Pancreas (tissue), 10 donors: ENCODE measurements at regions not wholly inside any gene's neighbourhood (a gene's known extent, or its start where the extent isn't known, plus 50 kb on each side); places are given as distances from the start of the nearest gene placed in this dataset.

Experiments used
- ATAC-seq, 4 donors: fragments of 200-7000 bp; cut with Tn5 transposase; one replicate each; pipeline versions ENCODE4 v1.8.0 to v1.9.1; 2020; ENCODE audit warnings: mild to moderate bottlenecking in 4 of 4, moderate library complexity in 4 of 4
- DNase-seq, 6 donors: peaks; one replicate each; pipeline ENCODE4 v3.0.0-alpha.2; 2020
- FAIRE-seq: peaks from 2 replicates; lab custom pipeline; 2012; peaks lifted over from hg19 to GRCh38; lab: Jason Lieb, UNC
- H3K27ac ChIP-seq, 4 donors: fragments of 200-600 bp; sonication (generic); 1 replicate in 3 of 4; 2 replicates in 1 of 4; pipeline versions ENCODE4 v1.5.0 to v1.8.0; 2020
- H3K27me3 ChIP-seq, 4 donors: fragments of 200-600 bp; one replicate each; pipeline ENCODE4 v1.8.0; 2021
- H3K36me3 ChIP-seq, 3 donors: fragments of 200-600 bp; sonication (generic) in 1 of 3; one replicate each; pipeline versions ENCODE4 v1.5.0 to v1.8.0; 2020 to 2021
- H3K4me1 ChIP-seq, 3 donors: fragments of 200-600 bp; one replicate each; pipeline ENCODE4 v1.8.0; 2021
- H3K4me3 ChIP-seq, 4 donors: fragments of 200-600 bp; sonication (generic) in 2 of 4; one replicate each; pipeline versions ENCODE4 v1.5.0 to v1.8.0; 2020 to 2021
- H3K9me3 ChIP-seq, 4 donors: fragments of 200-600 bp; one replicate each; pipeline ENCODE4 v1.8.0; 2021
- WGBS, 2 donors: extraction: QIAGEN DNeasy Blood & Tissue Kit; methylation state at CpG; one replicate each; pipeline ENCODE4 v1.1.7; 2013; 5-methylcytosine and 5-hydroxymethylcytosine counted together
- intact Hi-C, 3 donors: fragments of 100-400 bp; cut with DNase I; formaldehyde crosslinking; loops; one replicate each; pipeline versions ENCODE4 v1.11.1 to v1.14.2; 2022
- TF ChIP-seq, protein P1 (sequence below), 4 donors: fragments of 200-600 bp; sonication (generic) in 3 of 4; IDR thresholded peaks; one replicate each; pipeline versions ENCODE4 v1.5.0 to v1.8.0; 2021; ENCODE audit warnings: antibody characterized with exemption in 4 of 4
- donor health status: healthy with polysubstance abuse.
- donor health status: DM: no; HTN: no; CAD: no; lungs with moderate emphysema.
- donor health status: DM: no; HTN: no; CAD: no.
- donor health status: control.
- donor health status: control.
- donor health status: Bipolar disorder and iron deficiency.
- donor health status: DM: yes; HTN: yes; CAD: no.
- donor health status: DM: no; HTN: no; CAD: no.
- donor health status: DM: no; HTN: no; CAD: no.
- donor health status: DM: yes; HTN: yes; CAD: no.

DNA sequence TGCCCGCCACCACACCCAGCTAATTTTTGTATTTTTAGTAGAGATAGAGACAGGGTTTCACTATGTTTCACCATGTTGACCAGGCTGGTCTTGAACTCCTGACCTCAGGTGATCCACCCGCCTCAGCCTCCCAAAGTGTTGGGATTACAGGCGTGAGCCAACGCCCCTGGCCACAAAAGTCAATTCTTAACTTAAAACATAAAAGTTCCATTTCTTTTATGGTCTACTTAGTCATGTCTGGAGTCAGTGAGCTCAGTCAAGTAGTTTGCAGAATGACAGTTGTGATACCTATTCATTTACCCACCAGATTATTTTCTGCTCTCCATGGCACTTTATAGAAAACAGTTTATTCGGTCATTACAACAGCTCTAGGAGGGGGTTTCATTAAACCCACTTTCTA is 103.1 kb upstream of the ESR1 start:
- no peak for FAIRE-seq
- Histone ChIP-seq H3K27ac (no peak overlapping the region), H3K27me3 (no peaks in the 10 kb centered on the region), H3K9me3 (no peaks in the 10 kb centered on the region), H3K4me1 (no peaks in the 10 kb centered on the region), H3K36me3 (no peaks in the 10 kb centered on the region), H3K4me3 (no peak overlapping the region)
- DNase-seq, result no peak
- TF ChIP-seq, protein P1, sequence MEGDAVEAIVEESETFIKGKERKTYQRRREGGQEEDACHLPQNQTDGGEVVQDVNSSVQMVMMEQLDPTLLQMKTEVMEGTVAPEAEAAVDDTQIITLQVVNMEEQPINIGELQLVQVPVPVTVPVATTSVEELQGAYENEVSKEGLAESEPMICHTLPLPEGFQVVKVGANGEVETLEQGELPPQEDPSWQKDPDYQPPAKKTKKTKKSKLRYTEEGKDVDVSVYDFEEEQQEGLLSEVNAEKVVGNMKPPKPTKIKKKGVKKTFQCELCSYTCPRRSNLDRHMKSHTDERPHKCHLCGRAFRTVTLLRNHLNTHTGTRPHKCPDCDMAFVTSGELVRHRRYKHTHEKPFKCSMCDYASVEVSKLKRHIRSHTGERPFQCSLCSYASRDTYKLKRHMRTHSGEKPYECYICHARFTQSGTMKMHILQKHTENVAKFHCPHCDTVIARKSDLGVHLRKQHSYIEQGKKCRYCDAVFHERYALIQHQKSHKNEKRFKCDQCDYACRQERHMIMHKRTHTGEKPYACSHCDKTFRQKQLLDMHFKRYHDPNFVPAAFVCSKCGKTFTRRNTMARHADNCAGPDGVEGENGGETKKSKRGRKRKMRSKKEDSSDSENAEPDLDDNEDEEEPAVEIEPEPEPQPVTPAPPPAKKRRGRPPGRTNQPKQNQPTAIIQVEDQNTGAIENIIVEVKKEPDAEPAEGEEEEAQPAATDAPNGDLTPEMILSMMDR (IDR thresholded peaks at IDR 0.05), result no peak
- no peak for ATAC-seq
- 61 to 75% methylated on average over 5 of the region's 5 CpGs for WGBS, 2 donors
- intact Hi-C loops, result no loop called here

GRCh38 chr6:151705993-151706733 is 101.3 kb upstream of the ESR1 start:
- intact Hi-C loops, result no loop called here
- H3K9me3 ChIP-seq, result no peaks in the 10 kb centered on the region
- 62 to 67% methylated on average over 6 of the region's 6 CpGs for WGBS, 2 donors
- ATAC-seq (no peak), DNase-seq (no peak), FAIRE-seq (no peak)
- H3K27me3 ChIP-seq, result no peaks in the 10 kb centered on the region
- H3K36me3 ChIP-seq, result no peaks in the 10 kb centered on the region
- no peak overlapping the region for H3K27ac ChIP-seq
- no peaks in the 10 kb centered on the region for H3K4me1 ChIP-seq
- TF ChIP-seq, protein P1 (IDR thresholded peaks at IDR 0.05), result no peak
- no peak overlapping the region for H3K4me3 ChIP-seq

GRCh38 chr6:151709329-151709728 is 98.2 kb upstream of the ESR1 start:
- H3K36me3 ChIP-seq, result no peaks in the 10 kb centered on the region
- TF ChIP-seq, protein P1 (IDR thresholded peaks at IDR 0.05), result no peak
- ATAC-seq (no peak), FAIRE-seq (no peak), DNase-seq (no peak)
- intact Hi-C loops, result no loop called here
- H3K4me1 ChIP-seq, result no peaks in the 10 kb centered on the region
- no peak overlapping the region for H3K4me3 ChIP-seq
- no peaks in the 10 kb centered on the region for H3K27me3 ChIP-seq
- no peaks in the 10 kb centered on the region for H3K9me3 ChIP-seq
- WGBS, 2 donors, result 88 to 89% methylated on average over 3 of the region's 3 CpGs
- H3K27ac ChIP-seq, result no peak overlapping the region

- DNase-seq (peak in 1 of 6 donors; percentile 4), FAIRE-seq (no peak), ATAC-seq (no peak)
- Histone ChIP-seq H3K4me1 (no peaks in the 10 kb centered on the region), H3K36me3 (no peaks in the 10 kb centered on the region), H3K4me3 (no peak overlapping the region), H3K27me3 (no peaks in the 10 kb centered on the region), H3K27ac (no peak overlapping the region), H3K9me3 (no peaks in the 10 kb centered on the region)
- 38 to 44% methylated on average over 5 of the region's 5 CpGs for WGBS, 2 donors
- intact Hi-C loops, result no loop called here
- TF ChIP-seq, protein P1 (IDR thresholded peaks at IDR 0.05), result no peak
These were observed 91.0 kb upstream of the ESR1 start for GRCh38 chr6:151716526-151716932.

DNA sequence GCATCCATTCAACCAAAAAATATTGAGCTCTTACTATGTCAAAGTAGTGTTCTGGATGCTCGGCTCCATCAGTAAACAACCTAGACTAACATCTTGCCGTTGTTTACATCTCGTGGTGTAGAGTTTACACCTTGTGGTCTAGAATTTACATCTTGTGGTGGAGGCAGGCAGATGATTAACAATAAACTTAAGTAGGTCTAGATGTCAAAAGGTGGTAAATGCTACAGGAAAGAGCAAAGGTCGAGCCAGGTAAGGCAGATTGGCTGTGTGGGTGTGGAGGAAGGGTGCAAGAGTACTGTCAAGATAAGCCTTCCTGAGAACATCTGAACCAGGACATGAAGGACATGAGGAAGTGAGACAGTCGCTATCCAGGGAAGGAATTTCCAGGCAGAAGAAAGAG is 88.4 kb upstream of the ESR1 start:
- no peaks in the 10 kb centered on the region for H3K27me3 ChIP-seq
- DNase-seq (no peak), FAIRE-seq (no peak), ATAC-seq (no peak)
- H3K27ac ChIP-seq, result no peak overlapping the region
- no peaks in the 10 kb centered on the region for H3K9me3 ChIP-seq
- H3K36me3 ChIP-seq, result no peaks in the 10 kb centered on the region
- intact Hi-C loops, result no loop called here
- 56 to 70% methylated on average over 5 of the region's 5 CpGs for WGBS, 2 donors
- no peak overlapping the region for H3K4me3 ChIP-seq
- H3K4me1 ChIP-seq, result no peaks in the 10 kb centered on the region
- TF ChIP-seq, protein P1 (IDR thresholded peaks at IDR 0.05), result no peak
